ENCODE measurements at regions not wholly inside any gene's neighbourhood (a gene's known extent, or its start where the extent isn't known, plus 50 kb on each side); places are given as distances from the start of the nearest gene placed in this dataset.

GRCh38 chr3:13197281-13197680, 124.1 kb upstream of the IQSEC1 start:
- Histone ChIP-seq H3K36me3 (ENCODE audit: control insufficient read depth in 4 of 4, insufficient read depth in 4 of 4, low read length in 4 of 4) (no peaks in the 10 kb centered on the region), H3K27me3 (ENCODE audit: control insufficient read depth in 3 of 3, insufficient read depth in 3 of 3, low read length in 2 of 3) (peaks cover 0 to 20% (median 6%) of the 10 kb centered on the region in 3 donors), H3K4me3 (no peak overlapping the region), H3K27ac (ENCODE audit: low read depth in 1 of 2, low read length in 1 of 2) (no peak overlapping the region), H3K9ac (ENCODE audit: insufficient read depth in 1 of 2, low read length in 2 of 2) (no peak overlapping the region), H3K9me3 (ENCODE audit: control insufficient read depth in 4 of 4, insufficient read depth in 3 of 4, low read length in 3 of 4) (no peaks in the 10 kb centered on the region), H3K4me1 (ENCODE audit: control insufficient read depth in 5 of 5, insufficient read depth in 5 of 5, low read length in 5 of 5) (no peaks in the 10 kb centered on the region)
- ATAC-seq (ENCODE audit: insufficient read depth, low FRiP score) (no peak), DNase-seq (no peak)
- 85 to 93% methylated on average over 12 of the region's 12 CpGs for WGBS, 2 donors
- TF ChIP-seq CTCF (IDR thresholded peaks at IDR 0.05; ENCODE audit: control extremely low read depth, extremely low read depth): no peak

- peaks cover 0 to 6% (median 6%) of the 10 kb centered on the region in 3 donors for H3K27me3 ChIP-seq (ENCODE audit: control insufficient read depth in 3 of 3, insufficient read depth in 3 of 3, low read length in 2 of 3)
- no peaks in the 10 kb centered on the region for H3K36me3 ChIP-seq (ENCODE audit: control insufficient read depth in 4 of 4, insufficient read depth in 4 of 4, low read length in 4 of 4)
- no peaks in the 10 kb centered on the region for H3K9me3 ChIP-seq (ENCODE audit: control insufficient read depth in 4 of 4, insufficient read depth in 3 of 4, low read length in 3 of 4)
- no peak for TF ChIP-seq CTCF (IDR thresholded peaks at IDR 0.05; ENCODE audit: control extremely low read depth, extremely low read depth)
- H3K4me3 ChIP-seq: no peak overlapping the region
- ATAC-seq (ENCODE audit: insufficient read depth, low FRiP score): no peak
- H3K4me1 ChIP-seq (ENCODE audit: control insufficient read depth in 5 of 5, insufficient read depth in 5 of 5, low read length in 5 of 5): no peaks in the 10 kb centered on the region
- no peak overlapping the region for H3K27ac ChIP-seq (ENCODE audit: low read depth in 1 of 2, low read length in 1 of 2)
- WGBS, 2 donors: 71 to 74% methylated on average over 6 of the region's 6 CpGs
- no peak overlapping the region for H3K9ac ChIP-seq (ENCODE audit: insufficient read depth in 1 of 2, low read length in 2 of 2)
- DNase-seq: no peak
Observed at GRCh38 chr3:13195374-13195773, 122.1 kb upstream of the IQSEC1 start.

- WGBS, 2 donors: 63 to 64% methylated on average over 22 of the region's 22 CpGs
- no peak overlapping the region for H3K9ac ChIP-seq (ENCODE audit: insufficient read depth in 1 of 2, low read length in 2 of 2)
- no peak overlapping the region for H3K4me3 ChIP-seq
- H3K36me3 ChIP-seq (ENCODE audit: control insufficient read depth in 4 of 4, insufficient read depth in 4 of 4, low read length in 4 of 4): no peaks in the 10 kb centered on the region
- TF ChIP-seq CTCF (IDR thresholded peaks at IDR 0.05; ENCODE audit: control extremely low read depth, extremely low read depth): no peak
- no peak overlapping the region for H3K27ac ChIP-seq (ENCODE audit: low read depth in 1 of 2, low read length in 1 of 2)
- H3K4me1 ChIP-seq (ENCODE audit: control insufficient read depth in 5 of 5, insufficient read depth in 5 of 5, low read length in 5 of 5): no peaks in the 10 kb centered on the region
- ATAC-seq (ENCODE audit: insufficient read depth, low FRiP score): no peak
- peaks cover 0 to under 1% (median 0%) of the 10 kb centered on the region in 3 donors for H3K27me3 ChIP-seq (ENCODE audit: control insufficient read depth in 3 of 3, insufficient read depth in 3 of 3, low read length in 2 of 3)
- DNase-seq: no peak
- no peaks in the 10 kb centered on the region for H3K9me3 ChIP-seq (ENCODE audit: control insufficient read depth in 4 of 4, insufficient read depth in 3 of 4, low read length in 3 of 4)
Observed at GRCh38 chr3:13194285-13195209, 121.3 kb upstream of the IQSEC1 start.
